ENCODE measurements at regions not wholly inside any gene's neighbourhood (a gene's known extent, or its start where the extent isn't known, plus 50 kb on each side); places are given as distances from the start of the nearest gene placed in this dataset.

DNA sequence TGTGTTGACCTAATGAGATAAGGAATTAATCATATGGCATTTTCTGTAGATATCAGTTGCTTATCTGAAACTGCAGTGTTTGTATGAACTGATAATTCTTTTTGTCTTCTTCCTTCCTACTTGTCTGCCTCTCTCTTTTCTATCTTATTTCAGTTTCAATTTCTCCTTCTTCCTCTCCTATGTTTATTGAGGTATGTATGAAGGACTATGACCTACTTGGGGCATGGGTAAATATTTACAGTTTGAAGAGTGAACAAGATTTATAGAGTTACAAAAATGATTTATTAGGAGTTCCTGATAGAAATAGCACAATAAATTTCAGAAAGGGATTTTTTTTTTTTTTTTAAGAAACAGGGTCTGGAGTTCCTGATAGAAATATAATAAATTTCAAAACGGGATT lies 88.7 kb upstream of the MUCL1 start:
- Histone ChIP-seq H3K4me1 (ENCODE audit: control insufficient read depth, insufficient read depth, low read length) (no peaks in the 10 kb centered on the region), H3K27me3 (ENCODE audit: control insufficient read depth, insufficient read depth, low read length, poor library complexity, severe bottlenecking) (no peaks in the 10 kb centered on the region), H3K9ac (ENCODE audit: extremely low read depth, low read length, poor library complexity, severe bottlenecking) (no peak overlapping the region), H3K36me3 (ENCODE audit: control insufficient read depth, insufficient read depth, low read length) (no peaks in the 10 kb centered on the region), H3K4me3 (ENCODE audit: low read length) (no peak overlapping the region), H3K27ac (ENCODE audit: low read depth, low read length) (no peak overlapping the region), H3K9me3 (ENCODE audit: control insufficient read depth, low read length) (no peaks in the 10 kb centered on the region)
- no peak for DNase-seq
- H3K9me3 Mint-ChIP-seq = no peaks in the 10 kb centered on the region
- TF ChIP-seq, protein P1, sequence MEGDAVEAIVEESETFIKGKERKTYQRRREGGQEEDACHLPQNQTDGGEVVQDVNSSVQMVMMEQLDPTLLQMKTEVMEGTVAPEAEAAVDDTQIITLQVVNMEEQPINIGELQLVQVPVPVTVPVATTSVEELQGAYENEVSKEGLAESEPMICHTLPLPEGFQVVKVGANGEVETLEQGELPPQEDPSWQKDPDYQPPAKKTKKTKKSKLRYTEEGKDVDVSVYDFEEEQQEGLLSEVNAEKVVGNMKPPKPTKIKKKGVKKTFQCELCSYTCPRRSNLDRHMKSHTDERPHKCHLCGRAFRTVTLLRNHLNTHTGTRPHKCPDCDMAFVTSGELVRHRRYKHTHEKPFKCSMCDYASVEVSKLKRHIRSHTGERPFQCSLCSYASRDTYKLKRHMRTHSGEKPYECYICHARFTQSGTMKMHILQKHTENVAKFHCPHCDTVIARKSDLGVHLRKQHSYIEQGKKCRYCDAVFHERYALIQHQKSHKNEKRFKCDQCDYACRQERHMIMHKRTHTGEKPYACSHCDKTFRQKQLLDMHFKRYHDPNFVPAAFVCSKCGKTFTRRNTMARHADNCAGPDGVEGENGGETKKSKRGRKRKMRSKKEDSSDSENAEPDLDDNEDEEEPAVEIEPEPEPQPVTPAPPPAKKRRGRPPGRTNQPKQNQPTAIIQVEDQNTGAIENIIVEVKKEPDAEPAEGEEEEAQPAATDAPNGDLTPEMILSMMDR (conservative IDR thresholded peaks at IDR 0.05) = no peak
- no peaks in the 10 kb centered on the region for H3K36me3 Mint-ChIP-seq (ENCODE audit: low read depth)
- WGBS, 2 experiments (ENCODE audit: insufficient coverage in 1 of 2, insufficient read length in 1 of 2) = 88 to 100% methylated on average over 1 of the region's 1 CpG
- H3K27ac Mint-ChIP-seq = no peak overlapping the region
- no peak overlapping the region for H3K4me3 Mint-ChIP-seq
- H3K27me3 Mint-ChIP-seq (ENCODE audit: insufficient read depth) = peaks cover 7% of the 10 kb centered on the region
- H3K4me1 Mint-ChIP-seq = peaks cover 7% of the 10 kb centered on the region

DNA sequence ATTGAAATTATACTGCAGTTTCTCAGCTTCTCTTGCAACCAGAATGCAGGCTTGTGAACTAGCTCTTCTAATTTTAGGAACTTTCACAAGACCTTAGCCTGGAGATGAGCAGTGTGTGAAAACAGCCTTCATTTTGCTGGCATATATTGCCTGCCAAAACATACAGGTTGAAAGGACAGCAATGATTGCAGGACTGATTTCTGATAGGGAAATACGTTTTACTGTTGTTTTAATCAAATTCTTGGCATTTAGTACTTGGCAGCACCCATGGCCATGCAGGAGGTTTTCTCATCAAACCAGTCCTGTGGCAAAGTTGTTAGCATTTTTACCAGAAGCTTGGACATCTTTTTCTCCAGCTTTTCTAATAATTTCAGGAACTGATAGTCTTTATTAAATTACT lies 91.9 kb upstream of the MUCL1 start:
- Histone ChIP-seq H3K36me3 (ENCODE audit: control insufficient read depth, insufficient read depth, low read length) (no peaks in the 10 kb centered on the region), H3K27ac (ENCODE audit: low read depth, low read length) (no peak overlapping the region), H3K4me1 (ENCODE audit: control insufficient read depth, insufficient read depth, low read length) (no peaks in the 10 kb centered on the region), H3K27me3 (ENCODE audit: control insufficient read depth, insufficient read depth, low read length, poor library complexity, severe bottlenecking) (no peaks in the 10 kb centered on the region), H3K4me3 (ENCODE audit: low read length) (no peak overlapping the region), H3K9me3 (ENCODE audit: control insufficient read depth, low read length) (peaks cover 12% of the 10 kb centered on the region), H3K9ac (ENCODE audit: extremely low read depth, low read length, poor library complexity, severe bottlenecking) (no peak overlapping the region)
- Mint-ChIP-seq H3K27ac (no peak overlapping the region), H3K9me3 (peaks cover 9% of the 10 kb centered on the region), H3K36me3 (ENCODE audit: low read depth) (no peaks in the 10 kb centered on the region), H3K27me3 (ENCODE audit: insufficient read depth) (peaks cover 5% of the 10 kb centered on the region), H3K4me1 (peaks cover 7% of the 10 kb centered on the region), H3K4me3 (no peak overlapping the region)
- no peak for DNase-seq
- WGBS, 2 experiments (ENCODE audit: insufficient coverage in 1 of 2, insufficient read length in 1 of 2) = 82 to 87% methylated on average over 1 of the region's 1 CpG
- TF ChIP-seq, protein P1 (conservative IDR thresholded peaks at IDR 0.05) = no peak

DNA sequence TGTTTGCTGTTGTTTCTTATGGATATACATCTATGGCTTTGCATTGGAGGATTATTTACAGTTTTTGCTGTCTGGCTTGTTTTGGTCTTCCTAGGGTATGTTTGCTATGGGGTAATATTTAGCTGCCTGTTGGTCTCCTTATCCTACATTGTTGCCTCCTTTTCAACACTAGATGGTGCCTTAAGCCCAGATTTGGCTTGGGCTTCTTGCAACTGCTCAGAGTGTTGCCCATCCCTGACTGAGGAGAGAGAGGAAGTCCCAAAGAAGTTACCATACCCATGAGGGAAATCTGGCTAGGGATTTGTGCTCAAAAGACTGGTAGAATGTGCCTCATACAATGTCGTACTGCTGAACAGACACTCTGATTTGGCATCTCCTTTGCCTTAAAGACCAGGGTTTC lies 94.6 kb upstream of the MUCL1 start:
- H3K9me3 ChIP-seq (ENCODE audit: control insufficient read depth, low read length) = peaks cover 12% of the 10 kb centered on the region
- H3K4me1 ChIP-seq (ENCODE audit: control insufficient read depth, insufficient read depth, low read length) = no peaks in the 10 kb centered on the region
- H3K4me3 Mint-ChIP-seq = no peak overlapping the region
- H3K4me1 Mint-ChIP-seq = no peaks in the 10 kb centered on the region
- no peaks in the 10 kb centered on the region for H3K36me3 Mint-ChIP-seq (ENCODE audit: low read depth)
- DNase-seq = peak; percentile 84
- no peaks in the 10 kb centered on the region for H3K36me3 ChIP-seq (ENCODE audit: control insufficient read depth, insufficient read depth, low read length)
- TF ChIP-seq, protein P1 (conservative IDR thresholded peaks at IDR 0.05) = peak; percentile 87
- H3K27me3 ChIP-seq (ENCODE audit: control insufficient read depth, insufficient read depth, low read length, poor library complexity, severe bottlenecking) = no peaks in the 10 kb centered on the region
- WGBS, 2 experiments (ENCODE audit: insufficient coverage in 1 of 2, insufficient read length in 1 of 2) = 61 to 71% methylated on average over 1 of the region's 1 CpG
- H3K4me3 ChIP-seq (ENCODE audit: low read length) = no peak overlapping the region
- H3K27ac ChIP-seq (ENCODE audit: low read depth, low read length) = no peak overlapping the region
- no peak overlapping the region for H3K9ac ChIP-seq (ENCODE audit: extremely low read depth, low read length, poor library complexity, severe bottlenecking)
- H3K27ac Mint-ChIP-seq = no peak overlapping the region
- peaks cover 5% of the 10 kb centered on the region for H3K27me3 Mint-ChIP-seq (ENCODE audit: insufficient read depth)
- H3K9me3 Mint-ChIP-seq = peaks cover 9% of the 10 kb centered on the region

All from endodermal cell (in vitro differentiated cells).